ENCODE measurements at regions not wholly inside any gene's neighbourhood (a gene's known extent, or its start where the extent isn't known, plus 50 kb on each side); places are given as distances from the start of the nearest gene placed in this dataset.

DNA sequence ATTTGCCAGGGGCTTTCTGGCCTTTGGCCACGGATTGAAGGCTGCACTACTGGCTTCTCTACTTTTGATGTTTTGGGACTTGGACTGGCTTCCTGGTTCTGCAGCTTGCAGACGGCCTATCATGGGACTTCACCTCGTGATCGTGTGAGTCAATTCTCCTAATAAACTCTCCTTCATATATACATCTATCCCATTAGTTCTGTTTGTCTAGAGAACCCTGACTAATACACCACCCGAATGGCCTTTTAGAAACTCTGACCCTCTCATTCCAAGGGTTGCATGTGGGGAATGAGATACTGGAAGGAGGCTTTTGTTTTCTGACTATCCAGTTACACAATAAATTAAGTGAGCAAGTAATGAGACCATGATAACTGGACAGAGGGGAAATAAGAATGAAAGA lies 430.7 kb downstream of the CDH2 start:
- Histone ChIP-seq H3K4me1 (ENCODE audit: control insufficient read depth, insufficient read depth, low read length) (no peaks in the 10 kb centered on the region), H4K8ac (ENCODE audit: low read depth in 2 of 2, low read length in 2 of 2) (no peak overlapping the region), H3K9ac (ENCODE audit: low read depth, low read length) (no peak overlapping the region), H2BK120ac (ENCODE audit: low read depth, low read length) (no peak overlapping the region), H2AK5ac (ENCODE audit: low read depth, low read length) (no peak overlapping the region), H3K4me3 (ENCODE audit: insufficient read depth, low read depth, low read length) (no peak overlapping the region), H3K9me1 (ENCODE audit: insufficient read depth, low read length) (no peaks in the 10 kb centered on the region), H3K4ac (ENCODE audit: low read depth, low read length) (no peak overlapping the region), H3K27me3 (ENCODE audit: control insufficient read depth, insufficient read depth, low read length) (no peaks in the 10 kb centered on the region), H3K4me2 (ENCODE audit: low read depth, low read length) (no peak overlapping the region), H3K27ac (ENCODE audit: insufficient read depth, low read length) (no peak overlapping the region), H4K5ac (ENCODE audit: low read depth, low read length) (no peak overlapping the region), H2BK20ac (ENCODE audit: low read depth, low read length) (no peak overlapping the region), H4K91ac (ENCODE audit: insufficient read depth, low read depth, low read length) (no peak overlapping the region), H3K18ac (ENCODE audit: low read depth, low read length) (no peak overlapping the region), H4K20me1 (ENCODE audit: insufficient read depth, low read length) (no peaks in the 10 kb centered on the region), H3K36me3 (ENCODE audit: control insufficient read depth, insufficient read depth, low read length) (no peaks in the 10 kb centered on the region), H3K9me3 (ENCODE audit: control insufficient read depth, insufficient read depth, low read length) (no peaks in the 10 kb centered on the region), H2BK5ac (ENCODE audit: low read depth, low read length, poor library complexity, severe bottlenecking) (no peak overlapping the region), H3K56ac (ENCODE audit: extremely low read depth, insufficient read depth, low read length) (no peak overlapping the region), H3K23ac (ENCODE audit: low read depth, low read length) (no peak overlapping the region), H2BK15ac (ENCODE audit: low read depth, low read length) (no peak overlapping the region), H2AFZ (replicated peaks; ENCODE audit: low read length, poor library complexity) (no peak overlapping the region), H2AK9ac (replicated peaks; ENCODE audit: low read depth, low read length, poor library complexity) (no peak overlapping the region), H3K79me1 (ENCODE audit: low read depth in 1 of 2, low read length in 2 of 2) (no peaks in the 10 kb centered on the region), H3K14ac (replicated peaks; ENCODE audit: low read depth, low read length) (no peak overlapping the region)
- ChIA-PET POLR2A (ENCODE audit: unreplicated experiment) (no interaction called here), CTCF (no interaction called here)
- dilution Hi-C loops (cut with HindIII; ENCODE audit: low sequenced_read_pairs, unreplicated experiment) (no loop called here), intact Hi-C loops (cut with micrococcal nuclease) (no loop called here), in situ Hi-C loops (cut with MboI; ENCODE audit: low sequenced_read_pairs) (no loop called here)
- ATAC-seq (ENCODE audit: low read depth) (no peak), DNase-seq (no peak)
- WGBS, 2 experiments (ENCODE audit: extremely low coverage in 2 of 2, insufficient read length in 1 of 2), result no CpG with 5 or more reads among the region's 5 CpGs
- no TSS peak for BruUV-seq (replicated peaks)
- TF ChIP-seq CHD1 (IDR thresholded peaks at IDR 0.05; ENCODE audit: low read depth, low read length) (no peak), MXI1 (IDR thresholded peaks at IDR 0.05; ENCODE audit: borderline replicate concordance, low read depth, low read length) (no peak), RAD21 (IDR thresholded peaks at IDR 0.05; ENCODE audit: low read length) (no peak), MAZ (IDR thresholded peaks at IDR 0.05; ENCODE audit: borderline replicate concordance, low read depth, low read length) (no peak)
- TF ChIP-seq, protein P1, sequence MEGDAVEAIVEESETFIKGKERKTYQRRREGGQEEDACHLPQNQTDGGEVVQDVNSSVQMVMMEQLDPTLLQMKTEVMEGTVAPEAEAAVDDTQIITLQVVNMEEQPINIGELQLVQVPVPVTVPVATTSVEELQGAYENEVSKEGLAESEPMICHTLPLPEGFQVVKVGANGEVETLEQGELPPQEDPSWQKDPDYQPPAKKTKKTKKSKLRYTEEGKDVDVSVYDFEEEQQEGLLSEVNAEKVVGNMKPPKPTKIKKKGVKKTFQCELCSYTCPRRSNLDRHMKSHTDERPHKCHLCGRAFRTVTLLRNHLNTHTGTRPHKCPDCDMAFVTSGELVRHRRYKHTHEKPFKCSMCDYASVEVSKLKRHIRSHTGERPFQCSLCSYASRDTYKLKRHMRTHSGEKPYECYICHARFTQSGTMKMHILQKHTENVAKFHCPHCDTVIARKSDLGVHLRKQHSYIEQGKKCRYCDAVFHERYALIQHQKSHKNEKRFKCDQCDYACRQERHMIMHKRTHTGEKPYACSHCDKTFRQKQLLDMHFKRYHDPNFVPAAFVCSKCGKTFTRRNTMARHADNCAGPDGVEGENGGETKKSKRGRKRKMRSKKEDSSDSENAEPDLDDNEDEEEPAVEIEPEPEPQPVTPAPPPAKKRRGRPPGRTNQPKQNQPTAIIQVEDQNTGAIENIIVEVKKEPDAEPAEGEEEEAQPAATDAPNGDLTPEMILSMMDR (conservative IDR thresholded peaks at IDR 0.05; ENCODE audit: low read depth, low read length), result no peak
- TF ChIP-seq, protein P2, sequence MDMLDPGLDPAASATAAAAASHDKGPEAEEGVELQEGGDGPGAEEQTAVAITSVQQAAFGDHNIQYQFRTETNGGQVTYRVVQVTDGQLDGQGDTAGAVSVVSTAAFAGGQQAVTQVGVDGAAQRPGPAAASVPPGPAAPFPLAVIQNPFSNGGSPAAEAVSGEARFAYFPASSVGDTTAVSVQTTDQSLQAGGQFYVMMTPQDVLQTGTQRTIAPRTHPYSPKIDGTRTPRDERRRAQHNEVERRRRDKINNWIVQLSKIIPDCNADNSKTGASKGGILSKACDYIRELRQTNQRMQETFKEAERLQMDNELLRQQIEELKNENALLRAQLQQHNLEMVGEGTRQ (IDR thresholded peaks at IDR 0.05; ENCODE audit: low read depth, low read length), result no peak
